NCI-H460 (cell line): ENCODE measurements at regions not wholly inside any gene's neighbourhood (a gene's known extent, or its start where the extent isn't known, plus 50 kb on each side); places are given as distances from the start of the nearest gene placed in this dataset.

Source experiments
- DNase-seq: peaks from one replicate; pipeline ENCODE4 v3.0.0-alpha.2; 2016; ENCODE audit warnings: low read depth; ENCODE audit errors: extremely low read depth

GRCh38 chr20:52291109-52291508 lies 99.5 kb upstream of the ZFP64 start:
- DNase-seq = no peak

GRCh38 chr20:52290569-52290968 lies 99.0 kb upstream of the ZFP64 start:
- no peak for DNase-seq

GRCh38 chr20:52289956-52290565 lies 98.5 kb upstream of the ZFP64 start:
- no peak for DNase-seq

- DNase-seq = no peak
Observed at GRCh38 chr20:52280407-52280806, 88.8 kb upstream of the ZFP64 start.

DNA sequence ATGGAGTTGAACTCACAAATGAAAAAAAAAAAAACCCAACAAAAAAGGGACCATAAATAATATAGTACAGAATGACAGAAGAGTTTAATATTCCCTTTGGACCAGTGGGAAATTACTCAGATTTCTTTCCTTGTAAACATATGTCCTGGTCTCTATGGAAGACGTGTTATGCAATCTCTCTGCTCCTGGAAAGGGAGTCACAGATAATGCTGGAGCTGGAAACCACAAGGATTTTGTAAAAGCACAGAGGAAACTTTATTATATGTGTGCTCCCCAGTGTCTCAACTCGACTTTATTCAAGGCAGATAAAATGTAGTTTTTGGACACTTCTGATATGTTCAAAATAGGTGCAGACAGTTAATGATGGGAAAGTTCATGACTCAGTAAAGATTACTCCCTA lies 88.1 kb upstream of the ZFP64 start:
- DNase-seq = no peak

DNA sequence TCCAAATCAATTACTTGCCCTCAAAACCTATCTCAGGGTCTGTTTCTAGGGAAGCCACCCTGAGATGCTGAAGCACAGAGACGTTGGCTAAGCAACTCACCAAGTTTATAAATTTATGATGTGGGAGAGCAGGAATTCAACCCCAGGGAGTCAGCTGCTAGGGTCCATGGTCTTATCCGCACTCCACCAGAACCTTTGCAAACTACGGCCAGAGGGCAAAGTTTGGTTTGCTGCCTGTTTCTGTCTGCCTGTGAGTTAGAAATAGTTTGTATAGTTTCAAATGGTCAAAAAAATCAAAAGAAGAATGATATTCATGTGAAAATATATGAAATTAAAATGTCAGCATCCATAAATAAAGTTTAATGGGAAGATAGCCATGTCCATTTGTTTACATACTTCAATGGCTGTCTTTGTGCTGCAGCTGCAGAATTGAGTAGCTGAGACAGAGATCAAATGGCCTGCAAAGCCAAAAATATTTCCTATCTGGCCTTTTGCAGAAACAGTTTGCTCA lies 83.7 kb upstream of the ZFP64 start:
- no peak for DNase-seq

- peak; percentile 3 for DNase-seq
Observed at GRCh38 chr20:52270696-52271095, 79.1 kb upstream of the ZFP64 start.

GRCh38 chr20:52270001-52270606 lies 78.5 kb upstream of the ZFP64 start:
- no peak for DNase-seq

GRCh38 chr20:52269321-52269720 lies 77.7 kb upstream of the ZFP64 start:
- no peak for DNase-seq

- no peak for DNase-seq
Observed at GRCh38 chr20:52268184-52268749, 76.7 kb upstream of the ZFP64 start.

DNA sequence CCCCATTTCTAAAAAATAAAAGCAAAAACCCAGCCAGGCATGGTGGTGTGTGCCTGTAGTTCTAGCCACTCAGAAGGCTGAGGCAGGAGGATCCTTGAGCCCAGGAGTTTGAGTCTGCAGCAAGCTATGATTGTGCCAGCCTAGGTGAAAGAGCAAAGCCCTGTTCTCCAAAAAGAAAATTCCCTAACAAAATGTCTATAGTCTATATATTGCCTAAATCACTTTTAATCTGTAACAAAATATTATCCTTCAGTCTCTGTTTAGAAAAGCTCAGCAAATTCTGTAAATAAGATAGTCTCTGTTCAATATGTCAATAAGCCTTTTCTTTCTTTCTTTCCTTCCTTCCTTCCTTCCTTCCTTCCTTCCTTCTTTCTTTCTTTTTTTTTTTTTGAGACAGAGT lies 75.8 kb upstream of the ZFP64 start:
- no peak for DNase-seq

DNA sequence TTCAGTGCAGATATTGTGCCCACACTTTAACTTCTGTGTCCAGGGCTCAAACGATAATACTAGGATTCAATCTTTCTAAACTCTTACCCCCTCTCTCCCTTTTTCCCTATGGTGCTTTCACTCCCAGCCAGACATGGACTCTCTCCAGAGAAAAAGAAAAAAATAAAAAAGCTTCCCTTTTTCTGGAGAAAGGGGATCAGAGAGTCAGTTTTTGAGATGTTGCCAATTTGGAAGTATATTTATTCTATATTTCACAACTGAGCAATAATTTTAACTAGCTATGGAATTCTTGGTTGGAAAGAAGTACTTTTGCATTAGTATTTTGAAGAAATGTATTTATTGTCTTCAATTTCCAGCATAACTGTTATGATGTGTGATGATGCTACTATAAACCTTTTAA lies 72.2 kb upstream of the ZFP64 start:
- DNase-seq = no peak

GRCh38 chr20:52261792-52262191 lies 70.2 kb upstream of the ZFP64 start:
- DNase-seq = no peak

GRCh38 chr20:52259295-52259694 lies 67.7 kb upstream of the ZFP64 start:
- no peak for DNase-seq

- DNase-seq = no peak
Observed at GRCh38 chr20:52256454-52256853, 64.9 kb upstream of the ZFP64 start.

DNA sequence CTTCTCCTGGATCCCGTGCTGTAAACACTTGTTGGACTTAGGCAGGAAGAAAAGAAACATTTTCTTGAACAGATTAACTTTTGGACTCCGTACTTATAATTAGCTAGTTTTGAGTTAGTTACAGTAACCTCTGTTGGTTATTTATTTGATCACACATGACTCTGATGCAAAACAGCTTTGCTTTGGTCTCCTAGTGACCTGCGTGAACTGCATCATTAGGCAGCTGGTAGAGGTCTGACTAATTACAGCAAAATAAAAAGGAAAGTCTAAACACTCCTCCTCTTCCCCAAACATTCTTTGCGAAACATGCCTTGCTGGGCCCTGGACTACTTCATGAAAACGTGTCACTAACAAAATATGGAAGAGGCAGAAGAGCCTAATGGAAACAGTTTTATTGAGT lies 61.1 kb upstream of the ZFP64 start:
- no peak for DNase-seq

DNA sequence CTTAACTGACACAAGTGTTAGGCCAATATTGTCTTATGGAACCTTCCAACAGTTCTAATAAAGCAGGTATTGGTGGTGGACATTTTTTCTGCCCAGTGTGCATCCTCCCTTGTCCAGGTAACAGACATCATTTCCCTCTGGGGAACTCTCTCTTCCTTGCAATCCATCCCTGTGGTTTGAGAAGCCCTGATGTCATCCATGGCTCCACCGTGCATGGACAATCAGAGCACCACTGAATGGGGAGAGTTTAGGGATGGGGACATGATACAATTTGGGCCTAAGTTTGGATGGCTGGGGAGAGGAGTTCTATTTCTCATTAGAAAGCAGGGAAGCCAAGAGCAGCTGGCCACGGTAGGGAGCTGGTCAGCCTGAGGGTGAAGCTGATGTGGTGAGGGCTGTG lies 60.2 kb upstream of the ZFP64 start:
- DNase-seq = no peak

GRCh38 chr20:52251136-52251700 lies 59.6 kb upstream of the ZFP64 start:
- no peak for DNase-seq

GRCh38 chr20:52247548-52247947 lies 56.0 kb upstream of the ZFP64 start:
- no peak for DNase-seq

DNA sequence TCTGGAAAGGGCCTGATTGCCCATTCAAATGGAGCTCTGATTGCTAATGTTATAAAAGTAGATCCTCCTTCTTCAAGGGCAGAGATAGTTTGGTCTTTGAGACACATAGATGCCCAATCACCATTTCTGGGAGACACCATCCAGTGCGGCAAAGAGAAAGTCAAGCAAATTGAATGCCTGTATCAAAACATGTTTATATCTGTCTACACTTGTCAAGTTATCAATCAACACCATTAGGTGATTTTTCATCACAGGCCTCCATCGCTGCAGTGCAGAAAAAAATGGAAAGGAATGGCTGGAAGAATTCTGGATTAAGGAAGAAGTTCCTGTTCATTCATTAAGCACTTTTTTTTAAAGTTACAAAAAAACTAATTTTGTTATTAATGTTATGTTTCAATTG lies 54.8 kb upstream of the ZFP64 start:
- DNase-seq = no peak

DNA sequence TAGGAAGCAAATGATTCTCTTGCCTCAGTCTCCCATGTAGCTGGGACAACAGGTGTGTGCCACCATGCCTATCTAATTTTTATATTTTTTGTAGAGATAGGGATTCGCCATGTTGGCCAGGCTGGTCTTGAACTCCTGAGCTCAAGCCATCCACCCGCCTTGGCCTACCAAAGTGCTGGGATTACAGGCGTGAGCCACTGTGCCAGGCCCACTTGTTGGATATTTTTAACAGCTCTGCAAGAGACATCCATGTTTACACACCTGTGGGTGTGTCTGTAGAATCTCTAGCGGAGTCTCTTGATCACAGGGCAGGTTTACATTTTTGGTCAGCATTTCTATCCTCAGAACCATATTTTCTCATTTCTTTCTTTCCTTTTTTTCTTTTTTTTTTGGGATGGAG lies 53.1 kb upstream of the ZFP64 start:
- no peak for DNase-seq
